ENCODE measurements at regions not wholly inside any gene's neighbourhood (a gene's known extent, or its start where the extent isn't known, plus 50 kb on each side); places are given as distances from the start of the nearest gene placed in this dataset.

GRCh38 chr2:101549371-101549770, 74.5 kb upstream of the RFX8 start:
- no peak for TF ChIP-seq CTCF (conservative IDR thresholded peaks at IDR 0.05; ENCODE audit: low read depth, low read length)
- TF ChIP-seq EZH2 (IDR thresholded peaks at IDR 0.05; ENCODE audit: borderline replicate concordance, low read depth, low read length, poor library complexity, severe bottlenecking) = no peak
